Fibroblast of peridontal ligament (primary cell): ENCODE measurements at regions not wholly inside any gene's neighbourhood (a gene's known extent, or its start where the extent isn't known, plus 50 kb on each side); places are given as distances from the start of the nearest gene placed in this dataset.

ENCODE experiments used
- DNase-seq: peaks from one replicate; pipeline ENCODE4 v3.0.0-alpha.2; 2010; ENCODE audit errors: extremely low read depth

GRCh38 chr1:36609241-36610027 is 126.7 kb upstream of the CSF3R start:
- DNase-seq, result peak; percentile 16

- no peak for DNase-seq
These were observed 125.6 kb upstream of the CSF3R start for GRCh38 chr1:36608272-36608671.

GRCh38 chr1:36607263-36607651 is 124.5 kb upstream of the CSF3R start:
- DNase-seq, result no peak

GRCh38 chr1:36606641-36607262 is 124.0 kb upstream of the CSF3R start:
- no peak for DNase-seq

- DNase-seq, result no peak
These were observed 123.4 kb upstream of the CSF3R start for GRCh38 chr1:36605942-36606640.

- no peak for DNase-seq
These were observed 120.7 kb upstream of the CSF3R start for GRCh38 chr1:36603461-36603860.

- no peak for DNase-seq
These were observed 119.5 kb upstream of the CSF3R start for GRCh38 chr1:36602184-36602583.

- DNase-seq, result no peak
These were observed 117.1 kb upstream of the CSF3R start for GRCh38 chr1:36599828-36600227.

- no peak for DNase-seq
These were observed 114.8 kb upstream of the CSF3R start for GRCh38 chr1:36597514-36597913.

GRCh38 chr1:36595921-36596320 is 113.2 kb upstream of the CSF3R start:
- no peak for DNase-seq

GRCh38 chr1:36595349-36595748 is 112.6 kb upstream of the CSF3R start:
- no peak for DNase-seq

GRCh38 chr1:36594023-36594422 is 111.3 kb upstream of the CSF3R start:
- no peak for DNase-seq

- no peak for DNase-seq
These were observed 108.6 kb upstream of the CSF3R start for GRCh38 chr1:36591278-36591677.

- DNase-seq, result no peak
These were observed 108.1 kb upstream of the CSF3R start for GRCh38 chr1:36590771-36591170.

- DNase-seq, result no peak
These were observed 107.6 kb upstream of the CSF3R start for GRCh38 chr1:36590264-36590663.

GRCh38 chr1:36588972-36589371 is 106.3 kb upstream of the CSF3R start:
- no peak for DNase-seq

- DNase-seq, result no peak
These were observed 103.1 kb upstream of the CSF3R start for GRCh38 chr1:36585569-36586548.

GRCh38 chr1:36584874-36585453 is 102.3 kb upstream of the CSF3R start:
- no peak for DNase-seq

GRCh38 chr1:36583980-36584782 is 101.5 kb upstream of the CSF3R start:
- DNase-seq, result no peak

- no peak for DNase-seq
These were observed 100.4 kb upstream of the CSF3R start for GRCh38 chr1:36583080-36583479.
